NT2/D1 (cell line): ENCODE measurements at regions not wholly inside any gene's neighbourhood (a gene's known extent, or its start where the extent isn't known, plus 50 kb on each side); places are given as distances from the start of the nearest gene placed in this dataset.

Experiments used
- SUZ12 ChIP-seq: IDR thresholded peaks from 2 replicates; pipeline ENCODE4 v1.6.1; 2011; ENCODE audit not compliant: insufficient read length, insufficient read depth; ENCODE audit errors: extremely low read depth
- YY1 ChIP-seq: IDR thresholded peaks from 2 replicates; pipeline ENCODE4 v1.6.1; 2011; ENCODE audit not compliant: insufficient read length, insufficient read depth
- ZNF274 ChIP-seq: IDR thresholded peaks from 2 replicates; pipeline ENCODE4 v1.6.1; 2011; ENCODE audit warnings: mild to moderate bottlenecking, low read depth, low read length

DNA sequence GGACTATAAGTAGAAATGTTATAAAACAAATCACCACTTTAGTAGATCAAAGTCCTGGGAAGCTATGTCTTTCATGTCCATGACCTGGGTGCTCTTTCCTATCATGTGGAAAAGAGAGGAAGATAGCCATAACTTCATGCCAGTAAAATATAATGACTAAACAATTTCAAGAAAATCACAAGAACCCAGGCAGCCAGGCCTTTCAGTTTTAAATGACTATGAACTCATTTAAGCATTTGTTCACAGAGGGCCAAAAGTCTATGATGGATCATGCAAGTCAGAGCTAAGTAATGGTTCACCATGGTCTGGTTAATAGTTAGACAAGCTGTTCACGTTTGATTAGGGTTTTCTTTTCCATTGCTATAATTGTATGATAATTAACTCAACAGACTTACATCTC is 155.8 kb downstream of the PPARGC1A start:
- TF ChIP-seq YY1, result no peak
- no peak for TF ChIP-seq ZNF274
- no peak for TF ChIP-seq SUZ12
